Activated CD8-positive, alpha-beta T cell treated with anti-CD3 and anti-CD28 coated beads for 36 hours (primary cell): ENCODE measurements at regions not wholly inside any gene's neighbourhood (a gene's known extent, or its start where the extent isn't known, plus 50 kb on each side); places are given as distances from the start of the nearest gene placed in this dataset.

Experiments
- ATAC-seq: fragments of 200-7000 bp; cut with Tn5 transposase; one replicate; pipeline ENCODE4 v1.10.0; 2021; ENCODE audit warnings: mild to moderate bottlenecking, moderate library complexity
- CTCF ChIA-PET: fragments of 350-600 bp; sonication (Branson Sonifier 250); formaldehyde crosslinking; loops from one replicate; lab custom pipeline; 2021; ENCODE audit warnings: antibody characterized with exemption; lab: Charles Lee
- POLR2A ChIA-PET: fragments of 350-600 bp; sonication (Branson Sonifier 250); formaldehyde crosslinking; loops from one replicate; lab custom pipeline; 2021; ENCODE audit warnings: antibody characterized with exemption; lab: Charles Lee
- DNase-seq: peaks from one replicate; pipeline ENCODE4 v3.0.0-alpha.2; 2020
- H3K27ac Mint-ChIP-seq: one replicate; pipeline ENCODE4 v1.8.0; 2021; ENCODE audit warnings: mild to moderate bottlenecking, mixed read lengths
- H3K27me3 Mint-ChIP-seq: one replicate; pipeline ENCODE4 v1.8.0; 2021; ENCODE audit warnings: mixed read lengths
- H3K36me3 Mint-ChIP-seq: one replicate; pipeline ENCODE4 v1.8.0; 2021; ENCODE audit warnings: low read depth, mixed read lengths
- H3K4me1 Mint-ChIP-seq: one replicate; pipeline ENCODE4 v1.8.0; 2021; ENCODE audit warnings: low read depth, mixed read lengths
- H3K4me3 Mint-ChIP-seq: one replicate; pipeline ENCODE4 v1.8.0; 2021; ENCODE audit warnings: mild to moderate bottlenecking, moderate library complexity, mixed read lengths
- H3K9me3 Mint-ChIP-seq: one replicate; pipeline ENCODE4 v1.8.0; 2021; ENCODE audit warnings: mixed read lengths
- intact Hi-C: fragments of 100-400 bp; cut with micrococcal nuclease; formaldehyde crosslinking; loops from one replicate; pipeline ENCODE4 v1.10.0; 2022
- TF ChIP-seq, protein P1 (sequence below): fragments of 200-600 bp; IDR thresholded peaks from one replicate; pipeline ENCODE4 v1.8.0; 2022; ENCODE audit warnings: antibody characterized with exemption, mild to moderate bottlenecking

DNA sequence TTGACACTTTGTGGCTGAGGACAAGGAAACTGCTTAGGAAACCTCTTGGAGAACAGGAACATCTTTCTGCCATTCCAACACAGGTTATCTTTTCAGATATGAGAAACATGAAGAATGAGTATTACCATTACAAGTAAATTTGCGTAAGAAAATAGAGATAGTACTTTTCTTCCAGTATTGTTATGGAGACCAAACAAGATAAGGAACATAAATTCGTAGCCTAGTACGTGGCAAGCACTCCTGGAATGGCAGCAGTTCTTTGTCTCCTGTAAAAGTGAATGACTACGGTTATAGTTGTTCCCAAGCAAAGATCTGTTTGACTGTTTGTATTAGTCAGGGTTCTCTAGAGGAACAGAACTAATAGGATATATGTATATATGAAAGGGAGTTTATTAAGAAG, 843.1 kb downstream of the STIM2 start:
- ChIA-PET CTCF (no interaction called here), POLR2A (no interaction called here)
- ATAC-seq (no peak), DNase-seq (no peak)
- intact Hi-C loops: no loop called here
- Mint-ChIP-seq H3K4me1 (no peaks in the 10 kb centered on the region), H3K9me3 (peaks cover 5% of the 10 kb centered on the region), H3K4me3 (no peak overlapping the region), H3K36me3 (no peaks in the 10 kb centered on the region), H3K27me3 (no peaks in the 10 kb centered on the region), H3K27ac (no peak overlapping the region)
- TF ChIP-seq, protein P1, sequence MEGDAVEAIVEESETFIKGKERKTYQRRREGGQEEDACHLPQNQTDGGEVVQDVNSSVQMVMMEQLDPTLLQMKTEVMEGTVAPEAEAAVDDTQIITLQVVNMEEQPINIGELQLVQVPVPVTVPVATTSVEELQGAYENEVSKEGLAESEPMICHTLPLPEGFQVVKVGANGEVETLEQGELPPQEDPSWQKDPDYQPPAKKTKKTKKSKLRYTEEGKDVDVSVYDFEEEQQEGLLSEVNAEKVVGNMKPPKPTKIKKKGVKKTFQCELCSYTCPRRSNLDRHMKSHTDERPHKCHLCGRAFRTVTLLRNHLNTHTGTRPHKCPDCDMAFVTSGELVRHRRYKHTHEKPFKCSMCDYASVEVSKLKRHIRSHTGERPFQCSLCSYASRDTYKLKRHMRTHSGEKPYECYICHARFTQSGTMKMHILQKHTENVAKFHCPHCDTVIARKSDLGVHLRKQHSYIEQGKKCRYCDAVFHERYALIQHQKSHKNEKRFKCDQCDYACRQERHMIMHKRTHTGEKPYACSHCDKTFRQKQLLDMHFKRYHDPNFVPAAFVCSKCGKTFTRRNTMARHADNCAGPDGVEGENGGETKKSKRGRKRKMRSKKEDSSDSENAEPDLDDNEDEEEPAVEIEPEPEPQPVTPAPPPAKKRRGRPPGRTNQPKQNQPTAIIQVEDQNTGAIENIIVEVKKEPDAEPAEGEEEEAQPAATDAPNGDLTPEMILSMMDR: no peak

DNA sequence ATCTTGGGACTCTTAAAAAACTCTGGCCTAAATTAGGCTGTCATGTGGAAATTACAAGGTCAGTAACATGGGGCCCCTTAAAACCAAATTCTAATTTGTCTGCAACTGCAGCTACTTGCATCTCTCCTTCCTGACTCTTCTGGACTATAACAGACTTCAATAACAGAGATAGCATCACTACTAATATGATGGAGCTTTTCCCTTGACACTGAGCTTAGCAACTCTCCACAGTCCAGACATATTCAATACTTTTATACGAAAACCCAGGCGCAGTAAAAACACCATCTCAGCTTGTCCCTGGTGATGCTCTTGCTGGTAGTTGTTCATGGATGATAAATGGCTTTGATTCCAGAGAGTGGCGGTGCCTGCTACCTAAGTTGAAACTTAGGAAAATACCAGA, 850.4 kb downstream of the STIM2 start:
- Mint-ChIP-seq H3K36me3 (no peaks in the 10 kb centered on the region), H3K9me3 (peaks cover 5% of the 10 kb centered on the region), H3K4me3 (no peak overlapping the region), H3K4me1 (no peaks in the 10 kb centered on the region), H3K27me3 (no peaks in the 10 kb centered on the region), H3K27ac (no peak overlapping the region)
- no peak for ATAC-seq
- intact Hi-C loops: no loop called here
- ChIA-PET CTCF (no interaction called here), POLR2A (no interaction called here)
- TF ChIP-seq, protein P1: no peak
- no peak for DNase-seq

DNA sequence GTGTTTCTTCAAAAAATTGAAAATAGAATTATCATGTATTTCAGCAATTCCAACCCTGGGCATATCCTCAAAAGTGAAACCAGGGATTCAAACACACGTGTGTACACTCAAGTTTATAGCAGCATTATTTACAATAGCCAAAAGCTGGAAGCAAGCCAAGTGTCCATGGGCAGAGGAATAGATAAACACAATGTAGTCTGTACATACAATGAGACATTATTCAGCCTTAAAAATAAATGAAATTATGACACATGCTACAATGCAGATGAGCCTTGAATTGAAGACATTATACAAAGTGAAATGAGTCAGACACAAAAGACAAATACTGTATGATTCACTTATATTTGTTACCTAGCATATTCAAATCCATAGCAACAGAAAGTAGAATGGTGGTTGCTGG, 853.4 kb downstream of the STIM2 start:
- TF ChIP-seq, protein P1: no peak
- Mint-ChIP-seq H3K4me1 (no peaks in the 10 kb centered on the region), H3K27me3 (no peaks in the 10 kb centered on the region), H3K9me3 (peaks cover 5% of the 10 kb centered on the region), H3K4me3 (no peak overlapping the region), H3K36me3 (no peaks in the 10 kb centered on the region), H3K27ac (no peak overlapping the region)
- no peak for ATAC-seq
- CTCF ChIA-PET: no interaction called here
- no peak for DNase-seq
- POLR2A ChIA-PET: no interaction called here
- intact Hi-C loops: no loop called here

DNA sequence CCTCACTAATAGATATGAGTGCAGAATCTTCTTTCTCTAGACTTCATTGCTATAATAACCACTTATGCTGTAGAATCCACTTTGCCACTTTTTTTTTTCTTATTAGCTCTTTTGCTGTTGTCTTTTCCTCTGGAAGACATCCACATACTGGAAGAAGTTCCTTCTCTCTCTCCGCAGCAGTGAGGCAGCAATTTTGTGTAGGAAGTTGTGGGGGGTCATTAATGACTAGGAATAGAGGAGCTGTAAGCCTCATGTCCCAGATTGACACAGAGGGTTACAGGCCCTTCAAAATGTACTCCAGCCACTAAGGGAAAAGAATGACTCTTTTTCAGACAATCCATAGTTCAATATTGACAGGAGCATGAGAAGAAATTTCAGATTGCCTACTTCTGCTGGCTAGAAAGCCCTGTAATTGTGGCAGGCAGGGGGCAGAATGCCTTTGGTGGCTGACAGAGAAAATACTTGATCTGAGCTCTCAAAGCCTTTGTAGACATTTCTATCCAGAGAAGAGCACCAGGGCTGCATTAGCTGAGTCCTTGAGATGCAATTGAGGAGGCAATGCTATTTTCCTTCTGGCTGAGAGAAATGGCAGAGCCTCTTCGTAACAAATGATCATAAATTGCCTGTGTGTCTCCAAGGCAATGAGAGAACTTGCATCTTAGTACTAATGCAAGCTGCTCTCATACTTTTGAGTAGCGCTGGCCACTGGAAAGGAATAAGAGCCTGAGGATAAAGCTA, 856.2 kb downstream of the STIM2 start:
- no peaks in the 10 kb centered on the region for H3K27me3 Mint-ChIP-seq
- no peak overlapping the region for H3K4me3 Mint-ChIP-seq
- no peaks in the 10 kb centered on the region for H3K4me1 Mint-ChIP-seq
- ChIA-PET POLR2A (no interaction called here), CTCF (interaction anchor here (0.6 kb wide), 1 partner anchor 196 kb away, joined by 3 read pairs; no protein-coding TSS in a partner anchor)
- intact Hi-C loops: no loop called here
- ATAC-seq (no peak), DNase-seq (no peak)
- TF ChIP-seq, protein P1: no peak
- peaks cover 9% of the 10 kb centered on the region for H3K9me3 Mint-ChIP-seq
- H3K36me3 Mint-ChIP-seq: no peaks in the 10 kb centered on the region
- no peak overlapping the region for H3K27ac Mint-ChIP-seq

DNA sequence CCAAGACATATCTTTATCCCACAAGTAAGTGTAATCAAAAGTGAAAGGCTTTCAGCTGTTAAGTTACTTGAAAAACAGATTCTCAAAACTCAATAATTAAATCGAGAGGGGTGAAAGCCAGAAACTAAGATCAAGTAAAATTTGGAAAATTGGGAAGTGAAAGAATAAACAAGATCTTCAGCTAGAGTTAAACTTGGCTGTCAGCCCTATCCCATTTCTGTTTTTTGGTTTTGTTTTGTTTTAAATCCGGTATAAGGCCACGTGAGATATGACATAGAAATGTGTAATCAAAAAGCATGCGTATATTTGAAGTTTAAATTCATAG, 856.8 kb downstream of the STIM2 start:
- no peaks in the 10 kb centered on the region for H3K4me1 Mint-ChIP-seq
- POLR2A ChIA-PET: no interaction called here
- ATAC-seq (no peak), DNase-seq (no peak)
- H3K27ac Mint-ChIP-seq: no peak overlapping the region
- peaks cover 9% of the 10 kb centered on the region for H3K9me3 Mint-ChIP-seq
- TF ChIP-seq, protein P1: no peak
- intact Hi-C loops: no loop called here
- CTCF ChIA-PET: interaction anchor here (0.6 kb wide), 1 partner anchor 197 kb away, joined by 3 read pairs; no protein-coding TSS in a partner anchor
- no peaks in the 10 kb centered on the region for H3K27me3 Mint-ChIP-seq
- H3K4me3 Mint-ChIP-seq: no peak overlapping the region
- no peaks in the 10 kb centered on the region for H3K36me3 Mint-ChIP-seq
